ENCODE measurements at regions not wholly inside any gene's neighbourhood (a gene's known extent, or its start where the extent isn't known, plus 50 kb on each side); places are given as distances from the start of the nearest gene placed in this dataset.

DNA sequence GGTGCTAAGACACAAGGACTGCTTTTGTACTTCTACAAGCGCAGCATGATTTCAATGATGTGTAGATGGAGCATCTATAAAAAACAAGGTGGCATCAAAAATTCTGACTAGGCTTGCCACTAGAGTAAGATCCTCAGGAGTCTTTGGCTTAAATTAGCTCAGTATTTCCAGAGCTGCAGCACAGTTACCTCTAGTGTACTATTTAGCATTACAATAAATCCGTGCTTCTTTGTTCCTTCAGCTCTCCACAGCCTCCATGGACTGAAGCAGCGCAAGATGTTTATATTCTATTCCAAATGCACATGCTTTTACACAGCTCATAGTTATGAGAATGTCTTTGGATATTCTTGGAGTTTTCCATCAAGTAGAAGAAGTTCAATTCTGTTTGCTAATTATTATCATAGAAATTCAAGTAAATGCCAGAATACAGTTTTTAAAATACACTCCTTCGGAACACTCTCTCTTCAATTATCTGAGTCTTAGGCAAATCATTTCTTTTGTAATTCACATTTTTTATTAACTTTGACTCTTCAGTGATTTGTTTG, 1133.0 kb upstream of the LRRTM1 start:
- no peak overlapping the region for H3K27ac Mint-ChIP-seq
- H3K27me3 ChIP-seq (replicated peaks in 1 of 2; ENCODE audit: control insufficient read depth in 2 of 2, extremely low read depth in 1 of 2, insufficient read depth in 2 of 2, low read length in 1 of 2): no peaks in the 10 kb centered on the region
- CTCF ChIA-PET: no interaction called here
- H3K27me3 Mint-ChIP-seq: no peaks in the 10 kb centered on the region
- H3K4me1 ChIP-seq (ENCODE audit: control insufficient read depth in 1 of 2, extremely low read depth in 1 of 2, insufficient read depth in 2 of 2, low read length in 2 of 2): no peaks in the 10 kb centered on the region
- 100% methylated on average over 1 of the region's 4 CpGs for WGBS (ENCODE audit: insufficient coverage)
- H3K9me3 Mint-ChIP-seq: peaks cover 10 to 34% (median 25%) of the 10 kb centered on the region in 3 donors
- H3K4me1 Mint-ChIP-seq: no peaks in the 10 kb centered on the region
- no peaks in the 10 kb centered on the region for H3K9me3 ChIP-seq
- ATAC-seq (replicated peaks in 1 of 4) (no peak), DNase-seq (no peak)
- H3K4me3 ChIP-seq (ENCODE audit: control insufficient read depth in 1 of 2, extremely low read depth in 1 of 2, low read length in 1 of 2): no peak overlapping the region
- H3K4me3 Mint-ChIP-seq: no peak overlapping the region
- H3K27ac ChIP-seq (ENCODE audit: low read length): no peak overlapping the region
- H3K36me3 ChIP-seq (ENCODE audit: control insufficient read depth in 2 of 2, extremely low read depth in 1 of 2, insufficient read depth in 1 of 2, low read length in 1 of 2): no peaks in the 10 kb centered on the region
- H3K36me3 Mint-ChIP-seq: no peaks in the 10 kb centered on the region
- POLR2A ChIA-PET: no interaction called here

DNA sequence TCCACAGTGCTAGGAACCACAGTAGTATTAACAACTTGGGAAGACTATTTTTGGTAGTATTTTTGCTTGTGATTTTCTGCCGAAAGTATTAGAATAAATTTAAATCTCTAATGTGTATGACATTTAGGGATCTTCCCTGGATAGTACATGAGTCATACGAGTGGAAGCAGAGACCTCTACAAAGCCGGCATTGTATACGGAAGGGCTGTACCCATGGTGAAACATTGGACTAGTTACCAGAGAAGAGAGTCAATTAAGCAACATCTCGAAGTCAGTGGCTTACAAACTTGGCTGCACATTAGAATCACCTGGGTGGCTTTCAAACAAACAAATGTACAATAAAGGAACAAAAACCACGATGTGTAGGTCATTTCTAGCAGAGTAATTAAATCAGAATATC, 1131.7 kb upstream of the LRRTM1 start:
- Mint-ChIP-seq H3K36me3 (no peaks in the 10 kb centered on the region), H3K4me3 (no peak overlapping the region), H3K4me1 (no peaks in the 10 kb centered on the region), H3K27ac (no peak overlapping the region), H3K9me3 (peaks cover 10 to 31% (median 20%) of the 10 kb centered on the region in 3 donors), H3K27me3 (no peaks in the 10 kb centered on the region)
- ATAC-seq (replicated peaks in 1 of 4): no peak
- Histone ChIP-seq H3K36me3 (ENCODE audit: control insufficient read depth in 2 of 2, extremely low read depth in 1 of 2, insufficient read depth in 1 of 2, low read length in 1 of 2) (no peaks in the 10 kb centered on the region), H3K4me1 (ENCODE audit: control insufficient read depth in 1 of 2, extremely low read depth in 1 of 2, insufficient read depth in 2 of 2, low read length in 2 of 2) (no peaks in the 10 kb centered on the region), H3K9me3 (no peaks in the 10 kb centered on the region), H3K4me3 (ENCODE audit: control insufficient read depth in 1 of 2, extremely low read depth in 1 of 2, low read length in 1 of 2) (no peak overlapping the region), H3K27me3 (replicated peaks in 1 of 2; ENCODE audit: control insufficient read depth in 2 of 2, extremely low read depth in 1 of 2, insufficient read depth in 2 of 2, low read length in 1 of 2) (no peaks in the 10 kb centered on the region), H3K27ac (ENCODE audit: low read length) (no peak overlapping the region)
- WGBS (ENCODE audit: insufficient coverage): 56% methylated on average over 4 of the region's 6 CpGs
- ChIA-PET CTCF (no interaction called here), POLR2A (no interaction called here)
- no peak for DNase-seq

GRCh38 chr2:81412681-81413080, 1108.1 kb upstream of the LRRTM1 start:
- H3K36me3 Mint-ChIP-seq: no peaks in the 10 kb centered on the region
- no peak for ATAC-seq (replicated peaks in 1 of 4)
- H3K27ac Mint-ChIP-seq: no peak overlapping the region

DNA sequence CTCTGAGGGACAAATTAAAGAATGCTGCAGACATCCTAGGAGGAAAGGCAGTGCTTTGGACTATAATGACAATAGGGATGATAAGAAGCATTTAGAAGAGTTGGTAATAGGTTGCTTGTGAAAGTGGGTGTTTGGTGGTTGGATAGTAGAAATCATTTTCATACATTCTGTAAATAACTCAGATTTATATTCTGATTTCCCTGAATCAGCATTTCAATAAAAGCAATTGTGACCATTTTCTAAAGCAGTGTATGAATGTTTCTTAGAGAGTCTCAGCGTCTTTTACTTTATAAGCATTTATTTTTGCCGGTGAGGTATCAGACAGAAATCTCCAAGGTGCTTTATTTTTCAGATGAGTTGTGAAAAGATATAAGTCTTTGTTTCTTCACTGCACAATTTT, 1099.0 kb upstream of the LRRTM1 start:
- Histone ChIP-seq H3K4me3 (ENCODE audit: control insufficient read depth in 1 of 2, extremely low read depth in 1 of 2, low read length in 1 of 2) (no peak overlapping the region), H3K9me3 (no peaks in the 10 kb centered on the region), H3K36me3 (ENCODE audit: control insufficient read depth in 2 of 2, extremely low read depth in 1 of 2, insufficient read depth in 1 of 2, low read length in 1 of 2) (no peaks in the 10 kb centered on the region), H3K27ac (ENCODE audit: low read length) (no peak overlapping the region), H3K27me3 (replicated peaks in 1 of 2; ENCODE audit: control insufficient read depth in 2 of 2, extremely low read depth in 1 of 2, insufficient read depth in 2 of 2, low read length in 1 of 2) (no peaks in the 10 kb centered on the region), H3K4me1 (ENCODE audit: control insufficient read depth in 1 of 2, extremely low read depth in 1 of 2, insufficient read depth in 2 of 2, low read length in 2 of 2) (no peaks in the 10 kb centered on the region)
- DNase-seq: no peak
- POLR2A ChIA-PET: no interaction called here
- no peak for ATAC-seq (replicated peaks in 1 of 4)
- no peaks in the 10 kb centered on the region for H3K4me1 Mint-ChIP-seq
- CTCF ChIA-PET: no interaction called here
- H3K36me3 Mint-ChIP-seq: no peaks in the 10 kb centered on the region
- H3K27ac Mint-ChIP-seq: no peak overlapping the region
- H3K27me3 Mint-ChIP-seq: no peaks in the 10 kb centered on the region
- peaks cover 9 to 25% (median 15%) of the 10 kb centered on the region in 3 donors for H3K9me3 Mint-ChIP-seq
- no CpG with 5 or more reads among the region's 2 CpGs for WGBS (ENCODE audit: insufficient coverage)
- no peak overlapping the region for H3K4me3 Mint-ChIP-seq

More at GRCh38 chr2:81412681-81413080, 1108.1 kb upstream of the LRRTM1 start:
- POLR2A ChIA-PET: no interaction called here
- H3K4me1 ChIP-seq (ENCODE audit: control insufficient read depth in 1 of 2, extremely low read depth in 1 of 2, insufficient read depth in 2 of 2, low read length in 2 of 2): no peaks in the 10 kb centered on the region
- Mint-ChIP-seq H3K9me3 (peaks cover 0 to 5% (median 4%) of the 10 kb centered on the region in 3 donors), H3K4me1 (no peaks in the 10 kb centered on the region), H3K27me3 (no peaks in the 10 kb centered on the region), H3K4me3 (no peak overlapping the region)
- H3K4me3 ChIP-seq (ENCODE audit: control insufficient read depth in 1 of 2, extremely low read depth in 1 of 2, low read length in 1 of 2): no peak overlapping the region
- CTCF ChIA-PET: no interaction called here
- H3K27ac ChIP-seq (ENCODE audit: low read length): no peak overlapping the region
- no peaks in the 10 kb centered on the region for H3K27me3 ChIP-seq (replicated peaks in 1 of 2; ENCODE audit: control insufficient read depth in 2 of 2, extremely low read depth in 1 of 2, insufficient read depth in 2 of 2, low read length in 1 of 2)
- no peak for DNase-seq
- no peaks in the 10 kb centered on the region for H3K9me3 ChIP-seq
- H3K36me3 ChIP-seq (ENCODE audit: control insufficient read depth in 2 of 2, extremely low read depth in 1 of 2, insufficient read depth in 1 of 2, low read length in 1 of 2): no peaks in the 10 kb centered on the region
- 69% methylated on average over 2 of the region's 3 CpGs for WGBS (ENCODE audit: insufficient coverage)

DNA sequence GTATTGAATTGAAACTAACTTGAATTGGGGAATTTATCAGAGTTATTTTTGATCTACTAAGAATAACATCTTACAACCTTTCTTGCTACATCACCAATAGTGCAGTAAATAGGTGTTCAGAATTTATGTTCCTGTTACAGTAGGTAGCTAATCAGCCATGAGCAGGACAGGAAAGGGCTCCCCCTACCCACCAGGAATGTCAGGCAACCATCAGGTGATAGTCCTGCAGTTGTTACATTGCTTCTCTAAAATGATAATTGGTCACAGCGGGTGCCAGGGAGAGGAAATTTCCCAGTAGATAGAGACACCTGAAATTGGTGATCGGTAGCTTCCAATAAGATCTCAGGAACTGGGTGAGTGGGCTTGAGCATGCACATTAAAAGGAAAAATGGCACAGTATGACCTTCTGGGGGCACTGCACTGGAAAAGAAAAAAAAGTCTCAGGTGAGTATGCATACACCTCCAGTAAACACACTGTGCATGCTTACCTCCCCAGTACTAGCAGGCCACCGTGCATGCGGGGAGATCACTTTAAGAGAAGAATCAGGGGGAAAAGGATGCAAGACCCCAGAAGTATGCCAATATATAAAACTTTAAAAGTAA, 1092.0 kb upstream of the LRRTM1 start:
- Histone ChIP-seq H3K27ac (ENCODE audit: low read length) (no peak overlapping the region), H3K9me3 (peaks cover 2% of the 10 kb centered on the region), H3K36me3 (ENCODE audit: control insufficient read depth in 2 of 2, extremely low read depth in 1 of 2, insufficient read depth in 1 of 2, low read length in 1 of 2) (no peaks in the 10 kb centered on the region), H3K27me3 (replicated peaks in 1 of 2; ENCODE audit: control insufficient read depth in 2 of 2, extremely low read depth in 1 of 2, insufficient read depth in 2 of 2, low read length in 1 of 2) (no peaks in the 10 kb centered on the region), H3K4me3 (ENCODE audit: control insufficient read depth in 1 of 2, extremely low read depth in 1 of 2, low read length in 1 of 2) (no peak overlapping the region), H3K4me1 (ENCODE audit: control insufficient read depth in 1 of 2, extremely low read depth in 1 of 2, insufficient read depth in 2 of 2, low read length in 2 of 2) (no peaks in the 10 kb centered on the region)
- no peak for ATAC-seq (replicated peaks in 1 of 4)
- WGBS (ENCODE audit: insufficient coverage): 93% methylated on average over 2 of the region's 4 CpGs
- H3K4me1 Mint-ChIP-seq: no peaks in the 10 kb centered on the region
- H3K27me3 Mint-ChIP-seq: no peaks in the 10 kb centered on the region
- no peak overlapping the region for H3K27ac Mint-ChIP-seq
- H3K36me3 Mint-ChIP-seq: no peaks in the 10 kb centered on the region
- H3K4me3 Mint-ChIP-seq: no peak overlapping the region
- POLR2A ChIA-PET: no interaction called here
- CTCF ChIA-PET: no interaction called here
- DNase-seq: no peak
- peaks cover 11 to 27% (median 25%) of the 10 kb centered on the region in 3 donors for H3K9me3 Mint-ChIP-seq

DNA sequence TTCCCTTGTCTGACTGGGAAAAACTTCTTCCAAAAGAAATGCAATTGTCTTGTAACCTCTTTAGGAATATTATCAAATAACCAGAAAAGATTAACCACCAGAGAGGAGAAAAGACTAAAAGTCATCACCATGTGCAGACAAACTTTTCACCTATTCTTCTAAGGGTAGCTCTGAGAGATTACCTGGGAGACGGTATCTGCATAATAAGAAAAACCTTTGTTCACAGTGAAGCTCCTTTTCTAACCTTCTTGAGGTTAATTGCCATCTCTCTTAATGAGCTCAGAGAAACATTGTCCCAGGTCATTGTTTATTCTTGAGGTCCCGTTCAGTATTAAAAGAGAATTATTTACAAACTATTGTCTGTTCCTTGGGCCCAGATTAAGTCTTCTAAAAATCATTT, 1091.2 kb upstream of the LRRTM1 start:
- no CpG with 5 or more reads among the region's 2 CpGs for WGBS (ENCODE audit: insufficient coverage)
- no peak for ATAC-seq (replicated peaks in 1 of 4)
- Histone ChIP-seq H3K9me3 (peaks cover 2% of the 10 kb centered on the region), H3K36me3 (ENCODE audit: control insufficient read depth in 2 of 2, extremely low read depth in 1 of 2, insufficient read depth in 1 of 2, low read length in 1 of 2) (no peaks in the 10 kb centered on the region), H3K4me1 (ENCODE audit: control insufficient read depth in 1 of 2, extremely low read depth in 1 of 2, insufficient read depth in 2 of 2, low read length in 2 of 2) (no peaks in the 10 kb centered on the region), H3K27me3 (replicated peaks in 1 of 2; ENCODE audit: control insufficient read depth in 2 of 2, extremely low read depth in 1 of 2, insufficient read depth in 2 of 2, low read length in 1 of 2) (no peaks in the 10 kb centered on the region), H3K27ac (ENCODE audit: low read length) (no peak overlapping the region), H3K4me3 (ENCODE audit: control insufficient read depth in 1 of 2, extremely low read depth in 1 of 2, low read length in 1 of 2) (no peak overlapping the region)
- Mint-ChIP-seq H3K27ac (no peak overlapping the region), H3K9me3 (peaks cover 9 to 27% (median 26%) of the 10 kb centered on the region in 3 donors), H3K27me3 (no peaks in the 10 kb centered on the region), H3K36me3 (no peaks in the 10 kb centered on the region), H3K4me3 (no peak overlapping the region), H3K4me1 (no peaks in the 10 kb centered on the region)
- POLR2A ChIA-PET: no interaction called here
- CTCF ChIA-PET: no interaction called here
- no peak for DNase-seq

- H3K27ac ChIP-seq (ENCODE audit: low read length): no peak overlapping the region
- no peaks in the 10 kb centered on the region for H3K27me3 Mint-ChIP-seq
- H3K36me3 ChIP-seq (ENCODE audit: control insufficient read depth in 2 of 2, extremely low read depth in 1 of 2, insufficient read depth in 1 of 2, low read length in 1 of 2): no peaks in the 10 kb centered on the region
- H3K4me1 Mint-ChIP-seq: no peaks in the 10 kb centered on the region
- ATAC-seq (replicated peaks in 1 of 4) (no peak), DNase-seq (no peak)
- H3K9me3 ChIP-seq: peaks cover 2% of the 10 kb centered on the region
- no CpG with 5 or more reads among the region's 3 CpGs for WGBS (ENCODE audit: insufficient coverage)
- no peak overlapping the region for H3K4me3 ChIP-seq (ENCODE audit: control insufficient read depth in 1 of 2, extremely low read depth in 1 of 2, low read length in 1 of 2)
- H3K4me1 ChIP-seq (ENCODE audit: control insufficient read depth in 1 of 2, extremely low read depth in 1 of 2, insufficient read depth in 2 of 2, low read length in 2 of 2): no peaks in the 10 kb centered on the region
- H3K27ac Mint-ChIP-seq: no peak overlapping the region
- no peaks in the 10 kb centered on the region for H3K36me3 Mint-ChIP-seq
- no peak overlapping the region for H3K4me3 Mint-ChIP-seq
- POLR2A ChIA-PET: no interaction called here
- peaks cover 14 to 38% (median 30%) of the 10 kb centered on the region in 3 donors for H3K9me3 Mint-ChIP-seq
- no peaks in the 10 kb centered on the region for H3K27me3 ChIP-seq (replicated peaks in 1 of 2; ENCODE audit: control insufficient read depth in 2 of 2, extremely low read depth in 1 of 2, insufficient read depth in 2 of 2, low read length in 1 of 2)
- CTCF ChIA-PET: no interaction called here
Observed at GRCh38 chr2:81389203-81389602, 1084.7 kb upstream of the LRRTM1 start.
